GM21825 (cell line): ENCODE measurements at regions not wholly inside any gene's neighbourhood (a gene's known extent, or its start where the extent isn't known, plus 50 kb on each side); places are given as distances from the start of the nearest gene placed in this dataset.
"Not testable (repeated sequence)": the region's sequence is repeated elsewhere in the genome, so short reads cannot be mapped to it uniquely, and the experiment has no call there.

ENCODE experiments used
- ATAC-seq: cut with Tn5 transposase; IDR thresholded peaks from one replicate; pipeline ENCODE4 v1.9.1; 2021; ENCODE audit warnings: mild to moderate bottlenecking, moderate library complexity; ENCODE audit not compliant: unreplicated experiment

DNA sequence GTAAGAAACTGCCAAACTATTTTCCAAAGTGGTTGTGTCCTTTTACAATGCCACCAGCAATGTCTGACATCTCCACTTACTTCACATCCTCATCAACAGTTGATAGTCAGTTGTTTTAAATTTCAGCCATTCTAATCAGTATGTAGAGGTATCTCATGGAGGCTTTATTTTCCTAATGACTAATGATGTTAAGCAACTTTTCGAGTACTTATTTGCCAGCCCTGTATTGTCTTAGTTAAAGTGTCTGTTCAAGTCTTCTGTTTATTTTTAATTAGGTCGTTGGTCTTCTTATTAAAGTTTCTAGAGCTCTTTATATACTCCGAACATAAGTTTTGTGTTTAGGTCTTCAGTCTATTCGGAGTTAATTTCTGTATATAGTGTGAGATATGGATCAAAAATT is 54.9 kb upstream of the NBPF12 start:
- ATAC-seq, result not testable (repeated sequence)

- ATAC-seq, result not testable (repeated sequence)
These were observed 57.0 kb upstream of the NBPF12 start for GRCh38 chr1:146881096-146881495.

- ATAC-seq, result not testable (repeated sequence)
These were observed 74.3 kb upstream of the NBPF12 start for GRCh38 chr1:146863799-146864319.

GRCh38 chr1:146853147-146853546 is 85.0 kb upstream of the NBPF12 start:
- ATAC-seq, result not testable (repeated sequence)

DNA sequence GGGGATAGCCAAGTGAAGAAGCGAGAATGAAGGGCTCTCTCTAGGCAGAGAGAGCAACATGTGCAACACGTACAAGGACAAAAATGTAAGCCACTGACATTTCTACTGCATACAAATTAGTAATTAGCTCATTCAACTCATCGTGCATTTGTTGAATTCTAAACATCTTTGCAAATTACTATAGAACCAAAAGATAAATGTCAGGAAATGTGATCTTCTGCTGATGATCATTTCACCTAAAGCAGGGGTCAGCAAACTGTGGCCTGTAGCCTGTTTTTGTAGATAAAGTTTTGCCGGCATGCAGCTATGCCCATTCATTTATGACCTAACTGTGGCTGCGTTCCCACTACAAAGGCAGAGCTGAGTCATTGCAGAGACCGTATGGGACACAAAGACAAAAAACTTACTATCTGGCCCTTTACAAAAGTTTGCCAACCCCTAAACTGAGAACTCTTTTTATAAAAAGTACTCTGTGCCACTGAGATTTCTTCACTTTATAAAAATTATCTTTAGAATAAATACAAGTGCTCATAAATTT is 87.7 kb upstream of the NBPF12 start:
- not testable (repeated sequence) for ATAC-seq

- ATAC-seq, result not testable (repeated sequence)
These were observed 99.4 kb upstream of the NBPF12 start for GRCh38 chr1:146838725-146839124.

DNA sequence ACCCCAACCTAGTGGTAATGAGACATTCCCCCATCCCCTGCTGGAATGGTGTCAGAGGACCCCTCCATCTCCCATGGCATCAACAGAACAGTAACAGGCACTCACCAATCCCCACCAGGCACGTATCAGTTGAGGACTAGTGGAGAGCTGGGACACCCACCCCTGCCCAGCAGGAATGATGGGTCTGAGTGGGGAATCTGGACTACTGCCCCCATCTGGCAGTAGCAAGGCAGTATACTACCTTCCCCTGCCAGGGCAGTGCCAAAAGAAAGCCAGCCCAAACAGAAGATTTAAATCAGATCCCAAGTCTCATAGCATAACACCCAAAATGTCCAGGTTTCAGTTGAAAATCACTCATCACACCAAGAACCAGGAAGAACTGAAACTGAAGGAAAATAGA is 111.2 kb upstream of the NBPF12 start:
- ATAC-seq, result not testable (repeated sequence)

- ATAC-seq, result not testable (repeated sequence)
These were observed 143.9 kb upstream of the NBPF12 start for GRCh38 chr1:146794236-146794635.

DNA sequence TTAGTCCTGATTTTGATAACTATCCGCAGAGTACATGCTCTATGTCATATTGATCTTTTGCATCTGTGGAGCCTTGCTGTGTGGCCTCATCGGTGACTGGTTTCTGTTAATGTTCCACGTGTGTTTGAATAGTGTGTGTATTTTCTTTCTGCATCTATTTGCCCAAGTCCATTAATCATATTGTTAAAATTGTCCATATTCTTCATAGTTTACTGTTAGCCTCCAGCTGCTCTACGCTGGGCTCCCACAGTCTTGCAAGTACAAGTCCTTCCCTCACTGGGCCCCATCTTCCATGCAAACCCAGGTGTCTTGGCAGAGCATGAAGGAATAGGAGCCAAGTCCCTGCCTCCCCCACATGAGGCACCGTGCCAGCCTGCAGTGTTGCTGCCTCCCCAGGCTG is 145.4 kb upstream of the NBPF12 start:
- not testable (repeated sequence) for ATAC-seq

DNA sequence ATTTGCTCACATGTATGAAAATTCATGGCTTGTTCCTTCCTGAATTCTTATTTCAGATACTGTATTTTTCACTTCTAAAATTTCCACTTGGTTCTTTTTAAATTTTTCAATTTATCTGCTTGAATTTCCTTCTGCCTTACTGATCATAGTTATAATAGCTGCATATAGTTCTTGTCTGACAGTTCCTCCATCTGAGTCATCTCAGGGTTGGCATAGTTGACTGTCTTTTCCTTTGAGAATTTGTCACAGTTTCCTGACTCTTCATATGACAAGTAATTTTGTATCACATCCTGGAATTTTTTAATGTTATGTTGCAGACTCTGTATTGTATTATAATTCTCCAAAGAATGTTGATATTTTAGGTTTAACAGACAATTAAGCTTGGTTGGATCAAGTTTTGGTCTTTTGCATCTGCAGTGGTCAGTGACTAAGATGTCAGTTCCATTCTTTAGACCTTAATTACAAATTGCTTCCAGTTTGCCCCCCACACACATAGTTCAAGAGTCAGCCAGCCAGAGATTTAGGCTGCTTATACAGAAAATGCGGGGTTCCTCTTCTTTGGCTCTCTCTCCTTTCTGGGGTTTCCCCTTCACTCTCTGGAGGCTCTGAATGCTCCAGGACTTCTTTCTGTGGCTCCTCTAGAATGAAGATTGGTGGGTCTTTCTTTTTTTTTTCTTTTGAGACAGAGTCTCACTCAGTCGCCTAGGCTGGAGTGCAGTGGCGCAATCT is 153.7 kb upstream of the NBPF12 start:
- not testable (repeated sequence) for ATAC-seq

DNA sequence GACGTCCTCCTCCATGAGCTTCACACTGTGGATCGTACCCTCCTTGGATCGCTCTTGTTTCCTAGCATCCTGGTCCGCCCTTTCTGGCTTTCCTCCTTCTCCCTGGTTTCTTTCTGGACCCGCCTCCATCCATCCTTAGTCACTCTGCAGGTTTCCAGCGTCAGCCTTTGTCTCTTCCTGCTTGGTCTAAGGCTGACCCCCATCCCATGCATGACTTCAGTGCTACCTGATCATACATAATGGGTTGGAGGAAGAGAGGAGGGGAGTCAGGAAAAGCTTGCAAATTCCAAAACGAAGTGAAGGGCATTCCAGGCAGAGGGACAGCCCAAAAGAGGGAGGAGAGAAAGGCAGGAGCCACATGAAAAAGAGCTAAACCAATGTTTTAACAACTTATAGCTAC is 156.9 kb upstream of the NBPF12 start:
- not testable (repeated sequence) for ATAC-seq

GRCh38 chr1:146777826-146778602 is 160.1 kb upstream of the NBPF12 start:
- ATAC-seq, result not testable (repeated sequence)

- not testable (repeated sequence) for ATAC-seq
These were observed 163.1 kb upstream of the NBPF12 start for GRCh38 chr1:146774988-146775387.

- ATAC-seq, result not testable (repeated sequence)
These were observed 163.9 kb upstream of the NBPF12 start for GRCh38 chr1:146774271-146774670.

DNA sequence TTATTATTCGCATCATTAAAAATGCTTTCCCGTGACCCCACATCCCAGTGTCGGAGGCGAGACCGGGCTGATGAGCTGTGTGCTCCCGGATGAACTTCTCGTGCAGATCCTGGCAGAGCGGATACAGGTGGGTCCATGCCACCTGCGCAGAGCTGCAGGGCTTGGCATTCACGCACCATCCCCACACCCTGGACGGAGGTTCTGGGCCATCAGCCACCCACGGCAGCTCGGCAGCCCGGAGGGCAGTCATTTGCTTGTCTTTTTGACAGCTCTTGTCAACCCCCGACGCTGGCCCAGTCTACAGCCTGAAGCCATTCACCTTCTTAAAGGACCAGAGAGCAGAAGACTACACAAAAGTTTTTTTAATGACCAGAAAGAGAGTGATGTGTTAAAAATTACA is 166.7 kb upstream of the NBPF12 start:
- ATAC-seq, result not testable (repeated sequence)

- not testable (repeated sequence) for ATAC-seq
These were observed 167.1 kb upstream of the NBPF12 start for GRCh38 chr1:146770998-146771397.

DNA sequence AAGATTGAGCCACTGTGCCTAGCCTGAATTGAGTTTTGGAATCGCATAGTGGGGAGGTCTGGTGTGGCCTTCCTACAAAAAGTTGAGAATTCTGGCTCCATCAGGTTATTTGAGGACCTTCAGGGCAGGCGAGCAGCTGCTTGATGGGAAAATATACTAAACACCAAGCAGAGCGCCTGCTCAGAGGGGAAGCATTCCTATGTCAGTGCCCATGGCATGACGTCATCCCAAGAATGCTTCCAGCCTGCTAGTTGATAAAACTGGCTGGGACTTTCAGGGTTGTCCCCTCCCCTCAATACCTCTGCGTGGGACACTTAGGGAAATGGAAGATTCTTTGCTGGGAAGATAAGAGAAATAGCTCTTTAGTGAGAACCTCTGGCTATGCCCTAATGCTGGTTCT is 174.9 kb upstream of the NBPF12 start:
- ATAC-seq, result not testable (repeated sequence)

GRCh38 chr1:146756858-146757257 is 181.3 kb upstream of the NBPF12 start:
- ATAC-seq, result not testable (repeated sequence)

DNA sequence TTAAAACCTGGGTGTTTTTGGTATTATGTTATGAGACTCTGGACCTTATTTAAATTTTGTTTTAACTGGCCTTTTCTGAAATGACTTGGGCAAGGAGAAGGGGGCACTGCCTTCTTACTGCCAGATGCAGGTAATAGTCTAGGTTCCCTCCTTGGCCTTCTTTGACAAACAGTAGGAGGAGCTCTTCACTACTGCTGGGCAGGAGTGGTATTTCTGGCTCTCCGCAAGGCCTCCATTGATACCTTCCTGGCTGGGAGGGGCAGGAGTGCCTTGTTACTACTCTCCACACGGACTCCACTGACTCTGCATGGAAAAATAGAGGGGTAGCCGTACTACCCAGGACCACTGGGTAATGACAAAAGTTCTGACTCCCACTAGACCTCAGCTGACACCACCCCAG is 189.4 kb upstream of the NBPF12 start:
- ATAC-seq, result not testable (repeated sequence)

- not testable (repeated sequence) for ATAC-seq
These were observed 206.0 kb upstream of the NBPF12 start for GRCh38 chr1:146731981-146732680.
